Activated effector memory CD4-positive, alpha-beta T cell treated with anti-CD3 and anti-CD28 coated beads, Interleukin-2, amount 50 U/mL, for 16 hours (primary cell): ENCODE measurements at regions not wholly inside any gene's neighbourhood (a gene's known extent, or its start where the extent isn't known, plus 50 kb on each side); places are given as distances from the start of the nearest gene placed in this dataset.
A peak's percentile ranks its signal among the peaks of the same experiment; 100 is the strongest.
"Not testable (repeated sequence)": the region's sequence is repeated elsewhere in the genome, so short reads cannot be mapped to it uniquely, and the experiment has no call there.

Source experiments
- DNase-seq: peaks from one replicate; pipeline ENCODE4 v3.0.0-alpha.2; 2020

DNA sequence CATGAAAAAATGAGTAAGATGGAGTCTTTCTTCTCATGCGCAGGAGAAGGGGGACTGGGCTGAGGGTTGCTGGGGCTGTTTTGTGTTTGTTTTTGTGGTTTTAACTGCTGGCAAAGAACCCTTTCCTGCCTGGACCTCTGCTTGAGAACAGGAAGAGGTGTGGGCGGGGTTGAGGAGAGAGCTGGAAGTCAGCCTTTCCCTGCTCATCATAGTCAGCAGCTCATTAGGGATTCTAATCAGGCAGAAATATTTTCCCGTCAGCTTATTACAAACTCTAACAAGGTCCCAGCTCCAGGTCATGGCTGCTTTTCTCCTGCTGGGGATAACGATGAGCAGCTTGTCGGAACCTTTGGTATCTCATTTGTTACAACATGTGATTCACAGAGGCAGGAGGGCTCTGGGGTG, 185.0 kb upstream of the NRXN3 start:
- DNase-seq: no peak

DNA sequence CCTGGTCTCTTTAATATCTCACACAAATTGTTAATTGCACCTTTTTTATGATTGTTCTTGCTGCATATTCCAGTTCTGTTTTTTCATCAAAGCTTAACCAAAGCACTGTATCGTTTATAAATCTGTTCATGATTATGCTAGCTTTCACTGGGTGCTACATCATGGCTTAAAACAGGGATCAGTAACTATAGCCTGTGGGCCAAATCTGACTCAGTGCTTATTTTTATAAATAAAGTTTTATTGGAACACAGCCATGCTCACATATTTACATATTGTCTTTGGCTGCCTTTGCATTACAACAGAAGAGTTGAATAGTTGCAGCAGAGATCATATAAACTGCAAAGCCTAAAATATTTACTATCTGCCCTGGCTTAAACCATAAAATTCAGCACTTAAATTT, 183.4 kb upstream of the NRXN3 start:
- no peak for DNase-seq

DNA sequence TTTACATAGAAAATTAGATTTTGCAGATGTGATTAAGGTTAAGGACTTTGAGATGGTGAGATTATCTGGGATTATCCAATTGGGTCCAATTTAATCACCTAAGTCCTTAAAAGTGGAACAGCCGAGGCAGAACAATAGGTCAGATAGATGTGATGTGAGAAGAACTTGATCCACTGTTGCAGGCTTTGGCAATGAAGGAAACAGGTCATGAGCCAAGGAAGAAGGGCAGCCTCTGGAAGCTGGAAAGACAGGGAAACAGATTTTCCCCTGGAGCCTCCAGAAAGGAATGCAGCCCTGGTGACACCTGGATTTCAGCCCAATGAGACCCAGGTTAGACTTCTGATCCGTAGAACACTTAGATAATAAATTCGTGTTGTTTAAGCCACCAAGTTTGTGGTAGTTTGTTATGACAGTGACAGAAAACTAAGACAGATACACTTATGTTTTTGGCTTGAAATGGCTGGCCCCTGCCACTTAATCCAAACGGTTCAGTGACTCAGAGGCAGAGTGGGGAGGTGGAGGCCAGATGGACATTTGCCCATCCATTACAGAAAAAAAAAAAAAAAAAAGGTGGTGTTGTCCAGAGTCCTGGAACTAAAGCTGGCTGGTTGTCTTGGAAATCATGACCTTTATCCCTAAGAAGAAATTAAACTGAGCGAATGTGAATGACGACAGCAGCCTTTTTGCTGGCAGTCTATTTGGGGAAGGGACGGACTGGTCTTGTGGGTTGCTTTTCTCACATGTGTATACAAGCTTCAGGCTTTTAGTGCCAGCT, 181.9 kb upstream of the NRXN3 start:
- DNase-seq: no peak

DNA sequence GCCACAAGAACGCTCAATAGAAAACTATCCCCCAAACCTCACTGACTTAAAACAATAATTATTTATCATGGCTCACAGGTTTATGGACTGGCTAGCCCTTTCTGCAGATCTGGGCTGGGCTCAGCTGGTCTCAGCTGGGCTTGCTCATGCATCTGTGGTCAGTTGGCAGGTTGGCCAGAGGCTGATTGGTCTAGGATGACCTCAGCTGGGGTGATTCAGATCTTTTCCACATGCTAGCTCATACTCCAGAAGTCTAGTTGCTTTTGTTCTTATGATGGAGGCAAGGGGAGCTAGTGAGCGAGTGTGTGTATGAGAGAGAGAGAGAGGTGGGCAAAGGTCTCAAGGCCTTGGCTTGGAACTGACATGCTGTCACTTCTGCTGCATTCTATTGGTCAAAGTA, 181.2 kb upstream of the NRXN3 start:
- no peak for DNase-seq

DNA sequence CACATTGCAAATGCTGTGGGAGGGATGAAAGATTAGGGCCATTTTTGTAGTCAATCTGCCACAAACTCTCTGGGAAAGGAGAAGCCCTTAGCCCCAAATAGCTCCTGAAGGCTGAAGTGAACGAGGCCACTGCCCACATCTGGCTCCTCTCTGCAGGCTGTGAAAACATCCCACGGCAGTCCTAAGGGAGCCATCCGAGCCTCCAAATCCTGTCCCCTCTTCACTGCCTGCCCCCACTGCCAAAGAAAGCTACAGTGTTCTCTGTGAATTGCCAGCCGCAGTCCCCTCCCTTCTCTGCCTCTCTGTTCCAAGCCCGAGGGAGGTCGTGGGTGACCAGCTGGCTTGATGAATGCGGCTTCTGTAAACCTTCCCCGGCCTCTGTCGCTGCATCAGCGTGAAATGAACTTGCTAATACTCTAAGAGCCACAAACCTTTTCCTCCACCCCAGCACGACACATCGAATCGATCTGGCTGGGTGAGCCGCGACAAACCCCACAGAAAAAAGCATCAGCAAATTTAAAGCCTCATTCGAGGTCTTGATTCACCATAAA, 180.7 kb upstream of the NRXN3 start:
- DNase-seq: no peak

DNA sequence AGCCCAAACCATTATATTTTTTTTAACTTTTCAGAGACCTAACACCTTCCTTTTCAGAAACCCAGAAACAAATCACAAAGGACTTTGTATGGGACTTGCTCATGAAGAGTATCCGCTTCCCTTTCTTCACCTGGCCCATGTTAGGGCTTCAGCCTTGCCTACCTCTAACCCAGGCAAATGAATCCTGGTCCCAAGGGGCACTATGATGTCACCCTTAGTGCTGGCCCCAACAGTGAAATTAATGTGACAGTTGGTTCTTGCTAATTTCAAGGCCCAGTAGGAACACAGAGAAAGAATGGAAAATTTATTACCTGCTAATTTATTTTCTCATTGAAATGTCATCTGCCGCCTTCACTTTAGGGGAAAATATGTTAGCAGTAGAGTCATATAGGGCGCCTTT, 179.8 kb upstream of the NRXN3 start:
- no peak for DNase-seq

DNA sequence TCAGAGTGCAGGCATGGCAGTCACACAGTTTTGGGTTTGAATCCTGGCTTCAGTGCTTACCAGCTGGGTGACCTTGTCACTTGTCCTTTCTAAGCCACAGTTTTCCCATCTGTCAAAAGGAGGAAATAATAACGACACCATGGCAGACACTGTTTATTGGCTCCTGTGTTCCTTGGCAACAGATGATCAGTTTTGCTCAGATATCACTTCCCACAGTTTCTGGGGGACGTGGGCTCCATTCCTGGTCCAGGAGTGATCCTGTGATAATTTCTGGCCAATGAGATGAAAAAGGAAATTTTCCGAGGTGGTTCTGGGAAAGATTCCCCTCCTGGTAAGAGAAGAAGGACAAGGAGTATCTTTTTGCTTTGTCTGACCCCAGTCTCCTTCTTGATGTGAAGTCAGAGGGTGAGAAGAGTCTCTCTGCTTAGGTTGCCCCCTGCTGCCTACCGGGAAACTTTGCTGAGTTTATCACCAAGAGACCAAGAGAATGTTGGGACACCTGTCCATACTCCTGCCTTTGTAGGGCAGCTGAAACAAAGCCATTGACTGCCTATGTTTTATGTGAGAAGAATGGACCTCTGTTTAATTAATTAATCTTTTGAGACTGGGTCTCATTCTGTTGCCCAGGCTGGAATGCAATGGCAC, 178.9 kb upstream of the NRXN3 start:
- no peak for DNase-seq

DNA sequence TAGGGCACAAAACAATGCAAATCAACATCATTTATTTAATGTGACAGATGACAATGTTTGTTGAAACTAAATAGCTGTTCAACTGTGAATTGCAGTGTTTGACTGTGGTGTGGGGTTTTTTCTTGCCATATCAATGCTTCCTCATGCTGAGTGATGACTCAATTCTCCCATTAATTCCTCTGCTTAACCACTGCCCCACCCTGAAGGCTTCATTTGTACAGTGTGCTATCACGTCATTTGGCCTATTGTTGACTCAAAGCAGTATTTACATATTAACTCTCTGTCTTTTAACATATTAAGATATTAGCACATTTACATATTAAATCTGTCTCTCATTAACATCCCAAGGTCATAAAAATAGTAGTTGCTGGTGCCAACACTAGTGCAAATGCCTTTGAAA, 164.8 kb upstream of the NRXN3 start:
- DNase-seq: no peak

DNA sequence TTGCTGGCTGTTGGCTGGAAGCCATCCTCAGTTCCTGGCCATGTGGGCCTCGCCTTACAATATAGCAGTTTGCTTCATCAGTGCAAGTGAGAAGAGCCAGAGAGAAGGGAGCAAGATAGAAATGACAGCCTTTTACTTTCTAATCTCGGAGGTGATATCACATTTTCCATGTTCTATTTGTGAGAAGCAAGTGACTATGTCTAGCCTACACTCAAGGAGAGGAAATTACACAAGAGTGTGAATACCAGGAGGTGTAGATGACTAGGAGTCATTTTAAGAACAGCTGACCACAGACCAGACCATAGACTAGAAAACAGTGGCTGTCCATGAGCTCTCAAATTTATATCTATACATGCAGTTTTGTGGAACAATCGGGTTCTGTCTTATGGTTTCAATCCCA, 163.0 kb upstream of the NRXN3 start:
- no peak for DNase-seq

DNA sequence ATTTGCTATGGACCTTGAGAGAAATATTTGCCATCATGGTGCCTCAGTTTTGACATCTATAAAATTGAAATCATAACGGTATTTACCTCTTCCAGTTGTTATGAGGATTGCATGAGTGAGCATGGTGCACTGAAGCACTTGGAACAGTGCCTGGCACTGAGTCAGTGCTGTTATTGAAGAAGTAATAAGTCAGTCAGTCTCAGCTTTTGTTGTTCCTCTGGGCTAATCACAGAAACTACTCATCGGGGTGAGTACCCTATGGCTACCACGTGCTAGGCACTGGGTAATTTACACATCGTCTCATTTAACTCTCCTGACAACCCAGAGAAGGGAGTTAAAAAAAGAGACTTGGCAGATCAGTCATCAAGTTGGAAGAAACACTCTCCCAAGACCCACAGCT, 159.5 kb upstream of the NRXN3 start:
- no peak for DNase-seq

DNA sequence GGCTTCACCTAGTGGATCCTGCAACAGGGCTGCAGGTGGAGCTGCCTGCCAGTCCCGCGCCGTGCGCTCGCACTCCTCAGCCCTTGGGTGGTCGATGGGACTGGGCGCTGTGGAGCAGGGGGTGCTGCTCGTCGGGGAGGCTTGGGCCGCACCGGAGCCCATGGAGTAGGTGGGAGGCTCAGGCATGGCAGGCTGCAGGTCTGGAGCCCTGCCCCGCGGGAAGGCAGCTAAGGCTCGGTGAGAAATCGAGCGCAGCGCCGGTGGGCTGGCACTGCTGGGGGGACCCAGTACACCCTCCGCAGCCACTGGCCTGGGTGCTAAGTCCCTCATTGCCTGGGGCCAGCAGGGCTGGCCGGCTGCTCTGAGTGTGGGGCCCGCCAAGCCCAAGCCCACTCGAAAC, 156.3 kb upstream of the NRXN3 start:
- DNase-seq: not testable (repeated sequence)

DNA sequence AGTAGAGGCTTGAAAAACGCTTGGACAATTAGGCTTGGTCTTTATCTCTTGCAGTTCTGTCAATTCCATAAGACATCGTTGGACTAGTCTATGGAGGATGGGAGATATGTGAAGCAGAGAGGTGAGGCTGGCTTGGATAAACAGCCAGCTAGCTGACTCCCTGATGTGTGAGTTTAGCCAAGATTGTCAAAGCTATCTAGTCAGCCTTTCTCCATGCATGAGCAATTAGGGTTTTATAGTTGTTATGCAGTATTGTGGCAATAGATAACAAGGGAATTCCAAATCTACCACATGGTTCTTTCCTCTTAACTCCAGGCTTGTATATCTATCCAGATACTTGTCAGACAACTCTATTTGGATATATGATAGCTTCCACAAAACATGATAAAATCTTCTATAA, 153.6 kb upstream of the NRXN3 start:
- DNase-seq: no peak

DNA sequence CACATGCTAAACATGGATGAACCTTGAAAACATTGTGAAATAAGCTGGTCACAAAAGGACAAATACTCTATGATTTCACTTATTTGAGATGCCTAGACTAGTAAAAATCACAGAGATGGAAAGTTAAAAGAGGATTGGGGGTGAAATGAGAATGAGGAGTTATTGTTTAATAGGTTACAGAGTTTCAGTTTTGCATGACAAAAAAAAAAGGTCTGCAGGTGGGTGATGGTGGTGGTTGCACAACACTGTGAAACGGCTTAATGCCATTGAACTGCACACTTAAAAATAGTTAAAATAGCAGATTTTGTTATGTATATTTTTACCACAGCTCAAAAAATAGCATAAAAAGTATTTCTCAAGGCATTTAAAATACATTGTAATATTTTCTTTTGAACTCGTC, 151.9 kb upstream of the NRXN3 start:
- no peak for DNase-seq

DNA sequence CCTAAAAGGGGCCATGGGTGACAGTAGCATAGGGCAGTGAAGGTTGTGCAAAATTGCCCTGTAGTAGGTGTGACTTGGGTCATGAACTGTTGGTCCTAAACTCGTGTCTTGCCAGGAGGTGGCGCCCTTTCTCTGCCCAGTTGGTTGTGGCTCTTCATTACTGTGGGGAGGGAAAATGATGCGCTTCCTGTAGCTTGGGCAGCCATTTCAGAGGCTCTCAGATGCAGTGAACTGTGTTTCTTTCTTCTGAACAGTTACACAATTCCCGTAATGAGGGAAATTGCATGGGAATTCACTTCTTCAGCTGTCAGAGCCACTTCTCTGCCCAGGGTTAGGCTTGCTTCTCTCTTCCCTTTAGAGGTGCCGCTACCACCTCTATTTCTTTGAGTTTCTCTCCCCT, 148.1 kb upstream of the NRXN3 start:
- DNase-seq: peak; percentile 64

DNA sequence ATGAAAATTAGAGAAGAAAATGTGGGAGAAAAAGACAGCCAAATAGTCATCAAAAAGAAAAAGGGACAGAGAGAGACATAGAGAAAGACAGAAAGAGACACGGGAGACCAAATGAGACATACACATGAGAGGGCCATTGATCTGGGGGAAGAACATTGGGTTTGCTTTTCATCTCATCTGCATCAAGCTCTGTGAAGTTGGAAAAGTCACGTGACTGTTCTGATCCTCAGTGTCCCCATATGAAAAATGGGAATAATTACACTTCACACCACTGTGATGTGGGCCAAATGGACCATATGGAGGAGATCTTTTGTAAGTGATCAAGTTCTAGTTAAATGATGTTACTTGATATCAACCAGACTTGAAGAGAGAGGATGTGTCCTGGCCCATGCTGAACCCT, 147.1 kb upstream of the NRXN3 start:
- no peak for DNase-seq

DNA sequence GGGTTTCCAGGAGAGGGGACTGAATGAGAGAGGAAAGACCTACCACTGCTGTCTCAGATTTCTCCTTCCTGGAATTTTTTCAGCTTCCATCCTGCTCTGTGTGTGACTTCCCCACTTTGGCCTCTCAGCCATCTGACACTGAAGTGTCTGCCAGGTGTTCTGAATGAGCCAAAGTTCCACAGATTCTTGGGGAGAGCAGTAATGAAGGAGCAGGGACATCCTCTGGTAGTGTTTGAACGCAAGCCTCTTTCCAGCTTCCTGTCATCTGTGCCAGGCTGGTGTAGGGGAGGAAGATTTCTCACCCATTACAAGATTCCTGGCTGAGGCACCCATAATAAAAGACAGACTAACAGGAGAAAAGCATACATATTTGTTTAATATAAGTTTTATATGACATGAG, 141.7 kb upstream of the NRXN3 start:
- no peak for DNase-seq

DNA sequence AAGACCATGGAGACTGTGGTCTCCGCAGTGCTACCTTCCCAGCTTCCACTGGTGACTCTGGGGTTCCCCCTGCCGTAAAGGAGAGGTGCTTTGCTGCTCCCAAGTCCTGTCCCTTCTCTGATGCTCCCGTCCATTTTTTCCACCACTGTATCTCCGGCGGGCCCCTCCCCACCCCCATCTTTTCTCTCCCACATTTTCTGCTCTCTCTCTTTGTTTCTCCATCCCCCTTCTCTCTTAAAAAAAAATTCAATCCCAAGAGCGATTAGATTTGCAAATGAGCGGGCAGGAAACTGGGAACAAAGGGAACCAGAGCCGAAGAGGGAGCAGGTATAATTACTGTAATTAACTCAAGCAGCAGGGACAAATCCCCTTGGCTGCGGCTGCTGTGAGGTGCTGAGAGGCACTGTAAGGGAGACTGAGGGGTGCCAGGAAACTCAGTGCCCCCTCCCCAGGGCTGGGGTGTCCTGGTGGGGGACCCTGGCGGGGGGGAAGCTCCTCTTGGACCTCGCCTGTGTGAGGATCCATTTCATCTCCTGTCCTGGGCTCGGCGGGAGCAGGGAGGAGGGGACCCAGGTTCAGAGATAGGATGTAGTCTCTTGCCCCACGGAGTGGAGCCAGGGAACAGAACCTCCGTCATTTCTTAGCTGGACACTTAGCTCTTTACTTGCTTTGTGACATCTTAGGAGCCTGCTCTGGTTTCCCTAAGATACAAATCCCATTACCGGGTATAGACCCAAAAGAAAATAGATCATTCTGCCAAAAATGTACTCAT, 140.4 kb upstream of the NRXN3 start:
- DNase-seq: no peak

DNA sequence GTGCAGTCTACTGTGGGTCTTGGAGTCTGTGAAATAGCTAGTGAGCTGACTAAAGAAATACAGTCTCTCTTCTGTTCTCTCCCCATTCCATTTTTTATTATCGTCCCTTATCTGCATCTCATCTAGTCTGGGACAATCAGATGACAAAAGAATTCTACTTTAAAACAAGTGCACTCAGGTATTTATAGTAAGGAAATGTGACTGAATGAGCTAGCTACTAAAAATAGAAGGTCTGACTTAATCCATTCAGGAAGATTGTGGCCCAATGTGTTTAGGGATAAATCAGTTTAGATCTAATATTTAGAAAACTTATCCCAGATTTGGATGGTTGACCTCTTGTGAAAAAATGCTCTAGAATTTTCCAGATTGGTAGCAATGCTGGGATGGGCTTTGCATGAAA, 126.8 kb upstream of the NRXN3 start:
- DNase-seq: no peak

DNA sequence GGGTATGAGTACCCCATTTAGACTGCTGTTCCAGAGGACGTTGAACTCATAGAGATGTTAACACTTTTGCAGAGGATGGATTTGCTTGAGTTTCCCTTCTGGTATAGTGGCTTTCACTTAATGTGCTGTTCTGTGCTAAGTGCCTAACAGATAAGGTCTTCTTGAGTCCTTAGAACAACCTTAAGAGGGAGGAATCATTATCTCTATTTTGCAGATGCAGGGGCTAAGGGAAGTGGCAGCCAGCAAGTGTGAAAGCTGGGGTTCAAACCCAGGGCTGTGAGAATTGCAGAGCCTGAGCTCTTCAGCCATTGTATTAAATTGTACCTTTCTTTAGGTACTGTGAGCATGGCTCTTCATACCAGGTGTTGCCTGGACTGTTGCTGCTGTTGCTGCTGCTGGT, 122.1 kb upstream of the NRXN3 start:
- DNase-seq: no peak

DNA sequence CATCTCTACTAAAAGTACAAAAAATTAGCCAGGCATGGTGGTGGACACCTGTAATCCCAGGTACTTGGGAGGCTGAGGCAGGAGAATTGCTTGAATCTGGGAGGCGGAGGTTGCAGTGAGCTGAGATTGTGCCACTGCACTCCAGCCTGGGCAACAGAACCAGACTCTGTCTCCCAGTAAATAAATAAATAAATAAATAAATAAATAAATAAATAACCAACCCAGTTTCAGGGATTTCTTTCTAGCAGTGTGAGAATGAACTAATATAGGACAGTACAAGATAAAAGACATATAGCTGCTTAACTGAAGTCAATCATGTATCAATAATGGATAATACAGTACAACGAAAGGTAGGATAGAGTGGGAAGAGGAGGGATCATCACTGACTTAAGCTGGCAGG, 113.3 kb upstream of the NRXN3 start:
- not testable (repeated sequence) for DNase-seq

DNA sequence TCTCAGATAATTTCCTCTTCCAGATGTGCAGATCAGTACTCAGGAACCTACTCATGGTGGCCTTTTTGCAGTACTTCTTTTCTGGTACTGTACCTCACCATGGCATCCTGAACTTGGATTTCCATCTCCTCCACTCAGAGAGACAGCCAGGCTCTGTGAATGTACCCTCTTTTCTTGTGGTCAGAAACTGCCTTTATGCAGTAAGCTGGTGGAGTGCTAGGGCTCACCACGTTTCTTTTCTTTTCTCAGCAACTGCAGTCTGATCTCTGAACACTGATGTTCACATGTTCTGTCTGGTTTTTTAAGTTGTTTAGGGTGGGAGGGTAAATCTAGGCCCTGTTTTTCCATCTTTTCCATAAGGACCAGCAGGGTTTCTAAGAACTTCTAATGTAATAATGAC, 99.8 kb upstream of the NRXN3 start:
- no peak for DNase-seq

DNA sequence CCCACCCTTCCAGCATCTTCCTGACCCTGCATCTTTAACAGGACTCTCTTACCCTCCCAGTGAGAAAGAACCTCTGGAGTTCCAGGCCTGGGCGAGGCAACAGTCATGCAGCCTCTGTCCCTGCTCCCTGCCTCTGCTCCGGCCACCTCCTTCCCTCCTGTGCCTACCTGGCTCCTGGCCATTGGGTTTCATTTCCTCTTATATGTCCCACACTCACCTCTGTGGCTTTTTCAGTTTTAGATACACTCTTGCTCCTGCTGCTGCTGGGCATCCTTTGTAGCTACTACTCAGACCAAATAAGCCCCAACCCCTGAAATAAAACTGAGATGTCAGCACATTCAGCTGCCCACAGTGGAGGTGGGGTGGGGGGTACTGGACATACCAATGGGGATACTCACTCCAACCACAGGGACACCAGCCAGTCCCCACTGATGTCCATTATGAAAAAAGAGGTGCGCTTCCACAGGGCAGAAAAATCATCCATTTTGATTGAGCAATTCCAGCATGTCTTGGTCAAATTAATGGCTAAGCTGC, 99.1 kb upstream of the NRXN3 start:
- no peak for DNase-seq

DNA sequence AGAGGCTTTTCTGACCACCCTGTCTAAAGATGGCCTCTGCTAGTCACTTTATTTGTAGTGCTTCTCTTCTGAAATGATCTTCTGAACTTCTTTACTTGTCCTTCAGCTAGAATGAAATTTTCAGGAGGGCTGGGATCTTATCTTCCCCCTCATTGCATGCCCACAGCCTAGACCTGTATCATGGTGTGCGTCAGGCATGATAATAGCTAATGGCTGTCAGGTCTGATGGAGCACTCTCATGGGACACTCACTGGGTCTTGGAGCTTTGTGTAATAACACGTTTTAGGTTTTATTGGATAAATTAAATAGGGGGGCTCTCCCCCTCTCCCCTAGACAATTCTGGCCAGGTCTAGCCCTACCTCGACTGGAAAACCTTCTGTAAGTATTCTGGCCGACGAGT, 97.1 kb upstream of the NRXN3 start:
- DNase-seq: no peak

DNA sequence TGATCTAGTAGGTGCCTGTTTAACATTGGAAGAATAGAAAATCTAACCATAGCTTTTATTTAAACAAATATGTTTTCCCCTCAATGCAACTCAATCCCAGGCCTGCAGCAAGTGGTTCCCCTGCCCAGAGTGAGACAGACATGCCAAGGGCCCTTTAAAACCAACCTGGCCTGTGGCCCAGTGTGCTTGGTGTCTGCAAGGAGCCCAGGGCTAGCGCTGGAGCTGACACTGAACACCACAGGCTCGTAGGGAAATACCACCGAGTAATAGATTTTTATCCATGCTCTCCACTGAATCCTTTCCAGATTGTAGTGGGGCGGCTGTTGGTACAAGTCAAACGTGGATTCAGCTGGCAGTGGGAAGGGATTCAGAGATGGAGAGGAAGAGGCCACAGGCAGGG, 95.6 kb upstream of the NRXN3 start:
- no peak for DNase-seq
